Kidney epithelial cell (primary cell): ENCODE measurements at regions not wholly inside any gene's neighbourhood (a gene's known extent, or its start where the extent isn't known, plus 50 kb on each side); places are given as distances from the start of the nearest gene placed in this dataset.

ENCODE experiments used
- DNase-seq: peaks from one replicate; pipeline ENCODE4 v3.0.0-alpha.2; 2010; ENCODE audit warnings: low read depth
- H3K27me3 ChIP-seq: 2 replicates; pipeline ENCODE4 v1.6.0; 2011; ENCODE audit warnings: low read length; ENCODE audit not compliant: control insufficient read depth, insufficient read depth
- H3K36me3 ChIP-seq: 2 replicates; pipeline ENCODE4 v1.5.1; 2011; ENCODE audit warnings: low read length; ENCODE audit not compliant: control insufficient read depth, insufficient read depth
- H3K4me3 ChIP-seq: 2 replicates; pipeline ENCODE4 v1.5.1; 2011; ENCODE audit warnings: low read depth, mild to moderate bottlenecking, control low read depth, low read length
- CTCF ChIP-seq: IDR thresholded peaks from 2 replicates; pipeline ENCODE4 v1.5.1; 2011; ENCODE audit warnings: mild to moderate bottlenecking, moderate library complexity, low read length, control low read depth, inconsistent platforms; ENCODE audit not compliant: insufficient read depth, poor library complexity, severe bottlenecking

DNA sequence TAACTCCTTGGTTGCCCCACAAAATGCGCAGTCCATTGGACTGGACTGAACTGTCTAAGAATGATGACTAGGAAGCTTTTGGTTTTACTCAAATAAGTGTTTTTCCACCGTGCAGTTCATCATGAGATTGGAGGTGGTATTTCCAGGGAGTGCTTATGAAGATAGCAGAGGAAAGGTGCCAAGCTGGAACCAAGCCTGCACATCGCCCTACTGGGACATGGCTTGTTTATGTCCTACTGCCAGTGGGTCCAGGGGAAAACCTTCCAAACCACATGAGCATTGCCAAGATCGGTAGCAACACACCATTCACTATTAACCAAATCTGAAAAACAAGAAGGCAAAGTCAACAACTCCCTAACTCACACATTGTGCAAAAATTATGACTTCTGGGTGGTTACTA is 54.7 kb upstream of the DSCAM start:
- Histone ChIP-seq H3K36me3 (no peaks in the 10 kb centered on the region), H3K27me3 (no peaks in the 10 kb centered on the region), H3K4me3 (no peak overlapping the region)
- no peak for DNase-seq
- no peak for TF ChIP-seq CTCF

DNA sequence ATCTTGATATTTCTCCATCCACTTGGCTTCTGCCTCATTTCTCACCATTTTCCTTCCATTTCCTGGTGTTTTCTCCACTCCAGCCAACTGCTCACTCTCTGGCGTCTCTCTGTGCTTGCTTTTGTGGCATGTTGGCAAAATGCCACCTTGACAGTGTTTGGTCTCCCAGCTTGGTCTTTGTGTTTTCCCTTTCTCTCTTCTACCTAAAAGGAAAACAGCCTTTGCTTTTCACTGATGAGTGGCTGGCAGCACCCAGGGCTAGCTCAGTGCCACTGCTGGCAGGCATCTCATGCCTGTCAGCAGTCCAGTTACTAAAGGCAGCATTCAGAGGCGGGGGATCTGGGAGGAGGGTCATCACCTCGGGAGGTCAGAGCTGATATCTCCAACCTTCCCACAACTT is 55.3 kb upstream of the DSCAM start:
- DNase-seq = no peak
- no peaks in the 10 kb centered on the region for H3K36me3 ChIP-seq
- no peak overlapping the region for H3K4me3 ChIP-seq
- no peaks in the 10 kb centered on the region for H3K27me3 ChIP-seq
- TF ChIP-seq CTCF = no peak

DNA sequence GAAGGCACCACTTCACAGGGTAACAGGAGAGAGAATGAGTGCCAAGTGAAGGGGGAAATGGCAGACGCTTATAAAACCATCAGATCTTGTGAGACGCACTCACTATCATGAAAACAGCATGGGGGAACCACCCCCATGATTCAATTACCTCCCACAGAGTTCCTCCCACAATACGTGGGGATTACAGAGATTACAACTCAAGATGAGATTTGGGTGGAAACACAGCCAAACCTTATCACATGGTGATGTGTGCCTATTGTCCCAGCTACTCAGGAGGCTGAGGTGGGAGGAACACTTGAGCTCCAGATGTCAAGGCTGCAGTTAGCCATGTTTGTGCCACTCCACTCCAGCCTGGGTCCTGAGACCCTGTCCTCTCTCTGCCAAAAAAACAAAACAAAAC is 56.0 kb upstream of the DSCAM start:
- TF ChIP-seq CTCF = no peak
- Histone ChIP-seq H3K27me3 (no peaks in the 10 kb centered on the region), H3K36me3 (no peaks in the 10 kb centered on the region), H3K4me3 (no peak overlapping the region)
- DNase-seq = no peak

- no peak for DNase-seq
- Histone ChIP-seq H3K4me3 (no peak overlapping the region), H3K36me3 (no peaks in the 10 kb centered on the region), H3K27me3 (no peaks in the 10 kb centered on the region)
- no peak for TF ChIP-seq CTCF
Measured at GRCh38 chr21:40905251-40905650, 58.3 kb upstream of the DSCAM start.

DNA sequence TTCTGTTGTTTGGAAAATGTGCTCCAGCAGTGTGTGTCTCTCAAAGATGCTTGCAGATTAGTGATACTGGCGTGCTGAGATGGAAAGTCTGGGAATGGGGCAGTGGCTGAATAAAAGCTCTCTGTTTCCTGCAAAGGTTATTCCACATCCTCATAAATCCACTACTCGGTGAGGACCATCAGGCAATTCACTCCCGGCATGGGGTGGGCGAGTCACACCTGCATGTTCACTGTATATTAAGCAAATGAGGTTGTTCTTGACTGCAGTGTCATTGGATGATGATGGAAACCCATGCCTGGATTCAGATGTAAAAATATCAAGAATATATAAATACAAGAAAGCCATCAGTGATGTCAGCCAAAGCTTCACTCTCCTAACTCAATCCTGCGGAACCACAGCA is 65.4 kb upstream of the DSCAM start:
- Histone ChIP-seq H3K36me3 (no peaks in the 10 kb centered on the region), H3K4me3 (no peak overlapping the region), H3K27me3 (no peaks in the 10 kb centered on the region)
- TF ChIP-seq CTCF = no peak
- no peak for DNase-seq

DNA sequence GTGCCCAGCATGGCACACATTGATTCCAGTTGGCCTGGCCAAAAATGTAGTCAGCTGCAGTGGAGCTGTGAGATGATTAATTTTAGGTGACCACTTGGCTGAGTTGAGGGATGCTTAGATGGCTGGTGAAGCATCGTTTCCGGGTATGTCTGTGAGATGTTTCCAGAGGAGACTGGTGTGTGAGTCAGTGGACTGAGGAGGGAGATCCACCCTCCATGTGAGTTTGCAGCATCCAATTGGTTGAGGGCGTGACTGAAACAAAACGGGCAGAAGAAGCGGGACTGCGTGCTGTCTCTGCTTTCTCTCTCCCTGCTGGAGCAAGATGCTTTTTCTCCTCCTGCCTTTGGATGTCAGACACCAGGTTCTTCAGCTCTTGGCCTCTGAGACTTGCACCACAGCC is 68.2 kb upstream of the DSCAM start:
- no peak for TF ChIP-seq CTCF
- no peaks in the 10 kb centered on the region for H3K36me3 ChIP-seq
- no peak for DNase-seq
- no peaks in the 10 kb centered on the region for H3K27me3 ChIP-seq
- H3K4me3 ChIP-seq = no peak overlapping the region
